ENCODE measurements at regions not wholly inside any gene's neighbourhood (a gene's known extent, or its start where the extent isn't known, plus 50 kb on each side); places are given as distances from the start of the nearest gene placed in this dataset.

DNA sequence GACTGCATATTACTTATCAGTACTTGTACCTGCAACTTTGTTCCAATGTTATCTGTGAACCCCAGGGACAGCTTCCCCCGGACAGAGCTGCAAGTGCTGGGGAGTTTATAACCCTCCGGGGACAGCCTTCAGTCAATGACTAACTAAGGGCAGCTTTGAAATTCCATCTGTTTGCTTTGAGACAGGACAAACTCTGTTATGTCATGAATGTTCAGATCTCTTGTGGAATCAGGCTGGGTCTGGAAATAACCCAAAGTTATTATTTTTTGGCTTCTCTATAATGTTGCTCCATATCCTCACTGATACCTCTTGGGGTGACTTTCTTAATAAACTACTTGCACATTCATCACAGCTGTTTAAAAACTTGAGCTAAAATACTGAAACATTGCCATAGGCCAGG is 617.5 kb upstream of the TLE4 start:
- CTCF ChIA-PET = no interaction called here
- DNase-seq (ENCODE audit: low read depth) = no peak
- POLR2A ChIA-PET = no interaction called here
- no peak overlapping the region for H3K4me3 ChIP-seq (ENCODE audit: low read depth, low read length)
- TF ChIP-seq, protein P1, sequence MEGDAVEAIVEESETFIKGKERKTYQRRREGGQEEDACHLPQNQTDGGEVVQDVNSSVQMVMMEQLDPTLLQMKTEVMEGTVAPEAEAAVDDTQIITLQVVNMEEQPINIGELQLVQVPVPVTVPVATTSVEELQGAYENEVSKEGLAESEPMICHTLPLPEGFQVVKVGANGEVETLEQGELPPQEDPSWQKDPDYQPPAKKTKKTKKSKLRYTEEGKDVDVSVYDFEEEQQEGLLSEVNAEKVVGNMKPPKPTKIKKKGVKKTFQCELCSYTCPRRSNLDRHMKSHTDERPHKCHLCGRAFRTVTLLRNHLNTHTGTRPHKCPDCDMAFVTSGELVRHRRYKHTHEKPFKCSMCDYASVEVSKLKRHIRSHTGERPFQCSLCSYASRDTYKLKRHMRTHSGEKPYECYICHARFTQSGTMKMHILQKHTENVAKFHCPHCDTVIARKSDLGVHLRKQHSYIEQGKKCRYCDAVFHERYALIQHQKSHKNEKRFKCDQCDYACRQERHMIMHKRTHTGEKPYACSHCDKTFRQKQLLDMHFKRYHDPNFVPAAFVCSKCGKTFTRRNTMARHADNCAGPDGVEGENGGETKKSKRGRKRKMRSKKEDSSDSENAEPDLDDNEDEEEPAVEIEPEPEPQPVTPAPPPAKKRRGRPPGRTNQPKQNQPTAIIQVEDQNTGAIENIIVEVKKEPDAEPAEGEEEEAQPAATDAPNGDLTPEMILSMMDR (IDR thresholded peaks at IDR 0.05; ENCODE audit: insufficient read depth, low read depth, low read length) = no peak
- no peaks in the 10 kb centered on the region; the same call in 1 of the 2 replicates for H3K36me3 ChIP-seq (ENCODE audit: control insufficient read depth, insufficient read depth, low read length)
- H3K27me3 ChIP-seq (ENCODE audit: control insufficient read depth, insufficient read depth, low read length) = no peaks in the 10 kb centered on the region

DNA sequence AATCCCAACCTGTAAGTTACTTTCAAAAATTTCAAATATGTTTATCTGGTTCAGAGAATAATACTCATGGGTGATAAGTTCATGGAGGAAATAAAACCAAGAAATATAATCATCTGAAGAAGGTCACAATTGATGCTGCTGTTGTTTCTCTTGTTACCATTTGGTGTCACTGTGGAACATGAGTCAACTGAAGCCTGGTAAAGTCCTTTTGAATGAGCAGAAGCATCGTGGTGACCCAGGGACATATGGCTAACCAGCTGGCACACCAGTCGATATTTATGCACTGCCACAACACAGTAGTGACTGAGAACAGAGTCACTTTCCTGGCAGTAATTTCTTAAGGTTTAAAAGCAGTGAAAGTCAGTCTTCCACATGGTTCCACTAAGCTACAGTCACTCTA is 612.9 kb upstream of the TLE4 start:
- Histone ChIP-seq H3K27me3 (ENCODE audit: control insufficient read depth, insufficient read depth, low read length) (no peaks in the 10 kb centered on the region), H3K36me3 (ENCODE audit: control insufficient read depth, insufficient read depth, low read length) (no peaks in the 10 kb centered on the region), H3K4me3 (ENCODE audit: low read depth, low read length) (no peak overlapping the region)
- DNase-seq (ENCODE audit: low read depth) = no peak
- ChIA-PET CTCF (no interaction called here), POLR2A (no interaction called here)
- TF ChIP-seq, protein P1 (IDR thresholded peaks at IDR 0.05; ENCODE audit: insufficient read depth, low read depth, low read length) = no peak

DNA sequence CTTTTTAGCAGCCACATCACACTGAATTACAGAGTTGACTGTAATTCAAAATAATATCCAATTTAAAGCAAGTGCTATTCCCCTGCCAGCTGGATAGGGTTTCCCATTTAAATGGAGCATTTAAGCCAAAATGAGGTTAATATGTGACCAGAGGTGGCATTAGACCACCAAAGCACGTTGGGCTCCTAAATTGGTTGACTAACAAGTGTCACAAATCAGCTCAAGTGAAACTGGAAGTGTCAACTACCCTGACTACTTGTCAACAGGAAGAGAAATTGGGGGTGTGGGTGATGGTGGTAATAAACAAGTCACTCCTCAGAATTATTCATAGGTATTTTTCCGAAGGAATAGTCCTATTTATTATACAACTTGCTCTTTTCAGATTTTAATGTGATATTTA is 609.6 kb upstream of the TLE4 start:
- Histone ChIP-seq H3K4me3 (ENCODE audit: low read depth, low read length) (no peak overlapping the region), H3K36me3 (ENCODE audit: control insufficient read depth, insufficient read depth, low read length) (no peaks in the 10 kb centered on the region), H3K27me3 (ENCODE audit: control insufficient read depth, insufficient read depth, low read length) (no peaks in the 10 kb centered on the region)
- DNase-seq (ENCODE audit: low read depth) = no peak
- TF ChIP-seq, protein P1 (IDR thresholded peaks at IDR 0.05; ENCODE audit: insufficient read depth, low read depth, low read length) = no peak
- POLR2A ChIA-PET = no interaction called here
- CTCF ChIA-PET = interaction anchor here (0.7 to 1.3 kb wide), 3 partner anchors 10 to 152 kb away, joined by 3 read pairs; no protein-coding TSS in a partner anchor

DNA sequence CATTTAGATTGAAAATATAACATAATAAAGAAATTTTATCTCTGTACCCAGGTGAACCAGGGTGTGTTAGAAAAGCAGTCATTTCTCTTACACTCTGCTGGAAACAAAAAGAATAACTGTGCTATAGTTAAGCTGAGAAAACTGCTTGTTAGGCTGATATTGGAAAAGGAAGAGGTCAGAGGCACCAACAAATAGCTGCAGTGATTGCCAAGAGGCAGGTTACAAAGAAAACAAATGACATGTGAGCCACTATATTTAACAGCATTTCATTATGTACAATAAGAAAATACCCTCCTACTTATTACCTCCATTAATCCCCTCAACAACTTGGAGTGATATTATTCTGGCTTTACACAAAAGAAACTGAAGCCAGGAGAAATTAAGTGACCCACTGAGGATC is 607.9 kb upstream of the TLE4 start:
- POLR2A ChIA-PET = no interaction called here
- Histone ChIP-seq H3K27me3 (ENCODE audit: control insufficient read depth, insufficient read depth, low read length) (no peaks in the 10 kb centered on the region), H3K4me3 (ENCODE audit: low read depth, low read length) (no peak overlapping the region), H3K36me3 (ENCODE audit: control insufficient read depth, insufficient read depth, low read length) (no peaks in the 10 kb centered on the region)
- CTCF ChIA-PET = interaction anchor here (1.6 kb wide), 1 partner anchor 10 kb away, joined by 5 read pairs; no protein-coding TSS in a partner anchor
- TF ChIP-seq, protein P1 (IDR thresholded peaks at IDR 0.05; ENCODE audit: insufficient read depth, low read depth, low read length) = no peak
- DNase-seq (ENCODE audit: low read depth) = no peak

DNA sequence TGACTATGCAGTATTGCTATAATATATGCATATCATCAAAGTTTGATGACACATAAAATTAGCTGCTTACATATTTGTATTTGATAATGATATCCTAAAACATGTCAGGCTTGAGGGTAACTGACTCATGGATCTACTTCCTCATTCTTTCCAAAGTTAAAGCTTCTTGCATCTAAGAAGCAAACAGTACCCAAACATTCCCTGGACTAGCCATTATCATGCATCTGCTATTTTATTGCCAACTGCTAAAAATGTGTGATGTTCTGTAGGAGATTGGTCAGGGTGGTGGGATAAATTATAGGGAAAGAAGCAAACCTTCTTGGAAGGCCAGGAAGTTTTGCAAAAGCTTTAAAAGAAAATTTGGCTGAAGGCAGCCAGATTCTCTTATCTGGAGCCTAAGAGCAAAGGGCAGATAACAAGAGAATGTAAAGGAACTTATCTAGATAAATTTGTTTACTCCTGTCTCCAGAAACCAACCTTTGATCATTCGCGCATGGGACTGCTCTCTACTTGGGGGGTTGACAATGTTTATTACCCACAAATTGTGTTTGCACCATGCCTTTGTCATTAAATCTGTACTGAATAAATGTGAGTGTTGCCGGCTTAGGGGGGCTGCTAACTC is 604.1 kb upstream of the TLE4 start:
- no peak overlapping the region for H3K4me3 ChIP-seq (ENCODE audit: low read depth, low read length)
- H3K27me3 ChIP-seq (ENCODE audit: control insufficient read depth, insufficient read depth, low read length) = no peaks in the 10 kb centered on the region
- POLR2A ChIA-PET = interaction anchor here (0.7 kb wide), 1 partner anchor 190 kb away, joined by 3 read pairs; no protein-coding TSS in a partner anchor
- CTCF ChIA-PET = no interaction called here
- no peaks in the 10 kb centered on the region for H3K36me3 ChIP-seq (ENCODE audit: control insufficient read depth, insufficient read depth, low read length)
- TF ChIP-seq, protein P1 (IDR thresholded peaks at IDR 0.05; ENCODE audit: insufficient read depth, low read depth, low read length) = no peak
- no peak for DNase-seq (ENCODE audit: low read depth)

Measured in BJ (cell line).